H9 (cell line): ENCODE measurements at regions not wholly inside any gene's neighbourhood (a gene's known extent, or its start where the extent isn't known, plus 50 kb on each side); places are given as distances from the start of the nearest gene placed in this dataset.

ENCODE experiments used
- DNase-seq: peaks from one replicate; pipeline ENCODE4 v3.0.0-alpha.2; 2017
- H2AFZ ChIP-seq: one replicate; pipeline ENCODE4 v1.6.1; 2013; ENCODE audit warnings: mild to moderate bottlenecking, low read length, control low read depth, moderate library complexity
- H2AK5ac ChIP-seq: 2 replicates; pipeline ENCODE4 v1.6.1; 2013; ENCODE audit warnings: low read length, control low read depth, mixed read lengths; ENCODE audit not compliant: insufficient read length
- H2BK120ac ChIP-seq: one replicate; pipeline ENCODE4 v1.6.1; 2013; ENCODE audit warnings: low read depth, mild to moderate bottlenecking, low read length, control low read depth, inconsistent platforms; ENCODE audit not compliant: poor library complexity, severe bottlenecking
- H2BK12ac ChIP-seq: 2 replicates; pipeline ENCODE4 v1.6.1; 2013; ENCODE audit warnings: low read length, control low read depth, mixed read lengths, low read depth; ENCODE audit not compliant: insufficient read length
- H2BK15ac ChIP-seq: 2 replicates; pipeline ENCODE4 v1.6.1; 2013; ENCODE audit warnings: low read depth, low read length, control low read depth
- H2BK20ac ChIP-seq: one replicate; pipeline ENCODE4 v1.6.1; 2013; ENCODE audit warnings: low read depth, mild to moderate bottlenecking, low read length, control low read depth, inconsistent platforms; ENCODE audit not compliant: poor library complexity, severe bottlenecking
- H2BK5ac ChIP-seq: 2 replicates; pipeline ENCODE4 v1.6.1; 2013; ENCODE audit warnings: low read length, control low read depth, mixed read lengths; ENCODE audit not compliant: insufficient read length
- H3K14ac ChIP-seq: 2 replicates; pipeline ENCODE4 v1.6.1; 2013; ENCODE audit warnings: low read length, control low read depth; ENCODE audit not compliant: insufficient read depth
- H3K18ac ChIP-seq: 2 replicates; pipeline ENCODE4 v1.6.1; 2013; ENCODE audit warnings: low read depth, mild to moderate bottlenecking, mixed read lengths, low read length, control low read depth; ENCODE audit not compliant: insufficient read length
- H3K23ac ChIP-seq: 2 replicates; pipeline ENCODE4 v1.6.1; 2013; ENCODE audit warnings: low read length, control low read depth, mixed read lengths, low read depth; ENCODE audit not compliant: insufficient read length
- H3K23me2 ChIP-seq: 2 replicates; pipeline ENCODE4 v1.6.1; 2013; ENCODE audit warnings: low read depth, mild to moderate bottlenecking, mixed read lengths, low read length, control low read depth; ENCODE audit not compliant: insufficient read length, poor library complexity, severe bottlenecking
- H3K27ac ChIP-seq: 2 replicates; pipeline ENCODE4 v1.5.1; 2013; ENCODE audit warnings: low read length, control low read depth, mixed read lengths, low read depth; ENCODE audit not compliant: insufficient read length
- H3K27me3 ChIP-seq: 2 replicates; pipeline ENCODE4 v1.6.1; 2013; ENCODE audit warnings: low read length, control low read depth, inconsistent platforms; ENCODE audit not compliant: insufficient read depth
- H3K4ac ChIP-seq: 2 replicates; pipeline ENCODE4 v1.6.1; 2013; ENCODE audit warnings: low read depth, mild to moderate bottlenecking, control low read depth, inconsistent platforms, low read length, moderate library complexity
- H3K4me1 ChIP-seq: 2 replicates; pipeline ENCODE4 v1.6.1; 2013; ENCODE audit warnings: low read length, control low read depth, inconsistent platforms; ENCODE audit not compliant: insufficient read depth
- H3K4me2 ChIP-seq: 2 replicates; pipeline ENCODE4 v1.6.1; 2013; ENCODE audit warnings: low read length, control low read depth, mixed read lengths; ENCODE audit not compliant: insufficient read length, insufficient read depth
- H3K56ac ChIP-seq: 2 replicates; pipeline ENCODE4 v1.6.1; 2013; ENCODE audit warnings: low read depth, mild to moderate bottlenecking, mixed read lengths, low read length, control low read depth; ENCODE audit not compliant: insufficient read length
- H3K79me1 ChIP-seq: 2 replicates; pipeline ENCODE4 v1.6.1; 2013; ENCODE audit warnings: low read depth, mild to moderate bottlenecking, moderate library complexity, low read length, control low read depth, inconsistent platforms; ENCODE audit not compliant: insufficient read depth, poor library complexity, severe bottlenecking
- H3K79me2 ChIP-seq: 2 replicates; pipeline ENCODE4 v1.6.1; 2013; ENCODE audit warnings: low read length, control low read depth, inconsistent platforms; ENCODE audit not compliant: insufficient read depth
- H3K9ac ChIP-seq: 2 replicates; pipeline ENCODE4 v1.6.1; 2013; ENCODE audit warnings: low read length, control low read depth, mixed read lengths; ENCODE audit not compliant: insufficient read length; ENCODE audit errors: extremely low read depth
- H3K9me3 ChIP-seq: one replicate; pipeline ENCODE4 v1.6.1; 2013; ENCODE audit warnings: low read depth, low read length, inconsistent platforms; ENCODE audit not compliant: control insufficient read depth
- H3T11ph ChIP-seq: one replicate; pipeline ENCODE4 v1.6.1; 2013; ENCODE audit warnings: mild to moderate bottlenecking, low read length, control low read depth, inconsistent platforms
- H4K20me1 ChIP-seq: one replicate; pipeline ENCODE4 v1.6.1; 2013; ENCODE audit not compliant: control insufficient read depth, insufficient read length, insufficient read depth
- H4K5ac ChIP-seq: 2 replicates; pipeline ENCODE4 v1.6.1; 2013; ENCODE audit warnings: low read depth, mild to moderate bottlenecking, mixed read lengths, low read length, control low read depth; ENCODE audit not compliant: insufficient read length
- H4K8ac ChIP-seq: replicated peaks from 2 replicates; pipeline ENCODE4 v1.6.1; 2013; ENCODE audit warnings: low read length, control low read depth, mixed read lengths, low read depth; ENCODE audit not compliant: insufficient read length
- H4K91ac ChIP-seq: 2 replicates; pipeline ENCODE4 v1.6.1; 2013; ENCODE audit warnings: low read depth, mild to moderate bottlenecking, moderate library complexity, mixed read lengths, low read length, control low read depth; ENCODE audit not compliant: insufficient read length
- H3K27ac Mint-ChIP-seq, 3 experiments: 2 replicates in 2 of 3; 3 replicates in 1 of 3; pipeline ENCODE4 v1.8.0; 2020 to 2021; ENCODE audit warnings: mixed read lengths in 3 of 3, mild to moderate bottlenecking in 1 of 3, moderate library complexity in 1 of 3
- H3K27me3 Mint-ChIP-seq: 2 replicates; pipeline ENCODE4 v1.8.0; 2021; ENCODE audit warnings: low read depth, mild to moderate bottlenecking, moderate library complexity, mixed read lengths
- H3K36me3 Mint-ChIP-seq, 3 experiments: 2 replicates in 2 of 3; 3 replicates in 1 of 3; pipeline ENCODE4 v1.8.0; 2020 to 2021; ENCODE audit warnings: low read depth in 3 of 3, mixed read lengths in 3 of 3; ENCODE audit not compliant: insufficient read depth in 1 of 3
- H3K4me1 Mint-ChIP-seq, 2 experiments: 2 replicates each; pipeline ENCODE4 v1.8.0; 2020; ENCODE audit warnings: mixed read lengths in 2 of 2
- H3K4me3 Mint-ChIP-seq, 2 experiments: 2 replicates in 1 of 2; 3 replicates in 1 of 2; pipeline ENCODE4 v1.8.0; 2020 to 2021; ENCODE audit warnings: mild to moderate bottlenecking in 2 of 2, mixed read lengths in 2 of 2, moderate library complexity in 1 of 2
- H3K9me3 Mint-ChIP-seq, 2 experiments: 2 replicates in 1 of 2; 3 replicates in 1 of 2; pipeline ENCODE4 v1.8.0; 2020; ENCODE audit warnings: mild to moderate bottlenecking in 2 of 2, mixed read lengths in 2 of 2, moderate library complexity in 1 of 2
- CTCF ChIP-seq: fragments of 200-600 bp; sonication (generic); conservative IDR thresholded peaks from 3 replicates; pipeline ENCODE4 v1.8.0; 2021; ENCODE audit warnings: antibody characterized with exemption, mild to moderate bottlenecking
- WGBS: extraction: QIAGEN DNeasy Blood & Tissue Kit; methylation state at CpG from one replicate; pipeline ENCODE4 v1.1.7; 2013; ENCODE audit warnings: missing lambda C conversion rate, low lambda C conversion rate, mixed read lengths; ENCODE audit not compliant: insufficient read length; ENCODE audit errors: extremely low coverage; 5-methylcytosine and 5-hydroxymethylcytosine counted together

- no peak overlapping the region for H3K27ac Mint-ChIP-seq
- no peak overlapping the region for H4K91ac ChIP-seq
- H3K79me2 ChIP-seq: no peaks in the 10 kb centered on the region
- H3K18ac ChIP-seq: no peak overlapping the region
- peaks cover 5% of the 10 kb centered on the region; the same call in 1 of the 2 replicates for H3K4me1 ChIP-seq
- H3K79me1 ChIP-seq: no peaks in the 10 kb centered on the region
- no peak overlapping the region for H3K9ac ChIP-seq
- H2BK15ac ChIP-seq: no peak overlapping the region
- H3K23me2 ChIP-seq: no peaks in the 10 kb centered on the region
- no peak for DNase-seq
- no peak overlapping the region for H4K8ac ChIP-seq
- no peak for TF ChIP-seq CTCF
- H3K36me3 Mint-ChIP-seq: no peaks in the 10 kb centered on the region
- H2AFZ ChIP-seq: no peak overlapping the region
- H3K27ac ChIP-seq: no peak overlapping the region
- H2BK20ac ChIP-seq: no peak overlapping the region
- no peak overlapping the region for H2AK5ac ChIP-seq
- H3K9me3 ChIP-seq: no peaks in the 10 kb centered on the region
- WGBS: no CpG with 5 or more reads among the region's 4 CpGs
- H3K23ac ChIP-seq: no peak overlapping the region
- H4K5ac ChIP-seq: no peak overlapping the region
- no peaks in the 10 kb centered on the region for H3K27me3 ChIP-seq
- H3K9me3 Mint-ChIP-seq: no peaks in the 10 kb centered on the region
- peaks cover 0 to 2% of the 10 kb centered on the region in 2 experiments; a peak in 1 of 4 replicates for H3K4me1 Mint-ChIP-seq
- H3K27me3 Mint-ChIP-seq: no peaks in the 10 kb centered on the region
- H2BK12ac ChIP-seq: no peak overlapping the region
- no peak overlapping the region for H2BK5ac ChIP-seq
- H3K56ac ChIP-seq: no peak overlapping the region
- no peak overlapping the region for H3K4ac ChIP-seq
- H3K4me3 Mint-ChIP-seq: no peak overlapping the region
- no peak overlapping the region for H3T11ph ChIP-seq
- H2BK120ac ChIP-seq: no peak overlapping the region
- no peak overlapping the region for H3K14ac ChIP-seq
- no peak overlapping the region for H3K4me2 ChIP-seq
- no peaks in the 10 kb centered on the region for H4K20me1 ChIP-seq
Measured at GRCh38 chr9:1948541-1948940, 66.6 kb upstream of the SMARCA2 start.
